MM.1S (cell line): ENCODE measurements at regions not wholly inside any gene's neighbourhood (a gene's known extent, or its start where the extent isn't known, plus 50 kb on each side); places are given as distances from the start of the nearest gene placed in this dataset.

Source experiments
- CTCF ChIP-seq: fragments of 300-600 bp; sonication (generic); IDR thresholded peaks from 2 replicates; pipeline ENCODE4 v1.5.1; 2016; ENCODE audit warnings: antibody characterized with exemption, low read length, mixed read lengths
- EZH2 ChIP-seq: fragments of 300-600 bp; sonication (generic); optimal IDR thresholded peaks from 2 replicates; pipeline ENCODE3; 2017; ENCODE audit warnings: low read depth, mild to moderate bottlenecking, antibody characterized with exemption, low read length, mixed read lengths

GRCh38 chr1:194829492-194829891 lies 1643.1 kb upstream of the B3GALT2 start:
- no peak for TF ChIP-seq CTCF
- no peak for TF ChIP-seq EZH2
